AG09319 (cell line): ENCODE measurements at regions not wholly inside any gene's neighbourhood (a gene's known extent, or its start where the extent isn't known, plus 50 kb on each side); places are given as distances from the start of the nearest gene placed in this dataset.

Experiments
- DNase-seq: peaks from one replicate; pipeline ENCODE4 v3.0.0-alpha.2; 2010; ENCODE audit warnings: low read depth; ENCODE audit errors: extremely low read depth
- TF ChIP-seq, protein P1 (sequence below): IDR thresholded peaks from 2 replicates; pipeline ENCODE4 v1.5.1; 2011; ENCODE audit warnings: low read depth, mild to moderate bottlenecking, inconsistent platforms, low read length, moderate library complexity

DNA sequence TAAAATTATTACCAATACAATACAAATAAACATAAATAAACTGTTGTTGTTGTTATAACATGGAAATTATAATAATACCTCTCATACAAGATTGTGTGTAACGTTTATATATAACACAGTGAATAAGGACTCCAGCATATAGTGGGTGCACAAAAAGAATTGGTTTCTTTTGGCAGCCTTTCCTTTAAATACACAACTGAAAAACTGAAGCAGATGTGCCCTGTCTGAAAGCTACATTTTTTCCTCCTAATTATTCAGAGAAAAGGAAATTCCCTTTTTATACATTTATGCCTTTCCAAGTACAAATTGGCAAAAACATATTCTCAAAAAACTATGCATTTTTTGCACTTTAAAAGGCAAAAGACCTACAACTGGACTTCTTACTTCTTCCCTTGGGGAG lies 928.9 kb upstream of the NR2F2 start:
- TF ChIP-seq, protein P1, sequence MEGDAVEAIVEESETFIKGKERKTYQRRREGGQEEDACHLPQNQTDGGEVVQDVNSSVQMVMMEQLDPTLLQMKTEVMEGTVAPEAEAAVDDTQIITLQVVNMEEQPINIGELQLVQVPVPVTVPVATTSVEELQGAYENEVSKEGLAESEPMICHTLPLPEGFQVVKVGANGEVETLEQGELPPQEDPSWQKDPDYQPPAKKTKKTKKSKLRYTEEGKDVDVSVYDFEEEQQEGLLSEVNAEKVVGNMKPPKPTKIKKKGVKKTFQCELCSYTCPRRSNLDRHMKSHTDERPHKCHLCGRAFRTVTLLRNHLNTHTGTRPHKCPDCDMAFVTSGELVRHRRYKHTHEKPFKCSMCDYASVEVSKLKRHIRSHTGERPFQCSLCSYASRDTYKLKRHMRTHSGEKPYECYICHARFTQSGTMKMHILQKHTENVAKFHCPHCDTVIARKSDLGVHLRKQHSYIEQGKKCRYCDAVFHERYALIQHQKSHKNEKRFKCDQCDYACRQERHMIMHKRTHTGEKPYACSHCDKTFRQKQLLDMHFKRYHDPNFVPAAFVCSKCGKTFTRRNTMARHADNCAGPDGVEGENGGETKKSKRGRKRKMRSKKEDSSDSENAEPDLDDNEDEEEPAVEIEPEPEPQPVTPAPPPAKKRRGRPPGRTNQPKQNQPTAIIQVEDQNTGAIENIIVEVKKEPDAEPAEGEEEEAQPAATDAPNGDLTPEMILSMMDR = no peak

DNA sequence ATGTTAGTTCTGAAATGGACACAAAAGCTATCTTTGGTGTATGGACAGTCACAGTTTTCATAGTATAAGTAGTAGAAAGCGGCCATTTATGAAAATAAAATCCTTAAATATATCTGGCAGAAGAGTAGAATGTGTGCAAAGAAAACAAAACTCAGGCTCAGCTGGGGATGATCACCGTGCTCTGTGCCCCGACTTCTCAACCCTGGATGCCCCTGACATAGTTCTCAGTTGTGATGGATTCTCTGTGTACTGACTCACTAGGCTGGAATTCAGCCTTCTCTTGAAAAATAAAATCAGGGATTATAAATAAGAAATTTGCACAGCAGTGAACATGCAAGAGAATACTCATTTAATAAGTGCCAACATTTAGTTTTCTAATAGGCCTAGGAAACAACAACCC lies 925.1 kb upstream of the NR2F2 start:
- TF ChIP-seq, protein P1 = no peak
- DNase-seq = no peak

More for the DNA sequence above, 928.9 kb upstream of the NR2F2 start:
- DNase-seq = no peak

DNA sequence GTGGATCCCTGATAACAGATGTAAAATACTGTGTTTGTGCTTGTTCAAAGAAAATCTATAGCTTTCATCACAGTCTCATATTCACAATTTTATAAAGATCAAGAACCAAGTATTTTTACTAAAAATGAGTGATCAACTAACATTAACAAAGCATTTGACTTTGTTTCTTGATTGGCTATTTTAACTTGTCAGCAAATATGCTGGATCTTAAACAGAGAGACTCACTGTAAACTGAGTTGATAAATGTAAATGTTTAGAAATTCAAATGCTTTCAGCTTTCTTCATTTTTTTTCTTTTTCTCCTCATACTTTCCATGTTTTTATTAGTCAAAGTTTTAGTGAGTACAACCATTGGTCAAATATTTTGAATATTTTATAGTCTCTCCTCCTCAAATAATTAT lies 923.0 kb upstream of the NR2F2 start:
- TF ChIP-seq, protein P1 = no peak
- DNase-seq = no peak

DNA sequence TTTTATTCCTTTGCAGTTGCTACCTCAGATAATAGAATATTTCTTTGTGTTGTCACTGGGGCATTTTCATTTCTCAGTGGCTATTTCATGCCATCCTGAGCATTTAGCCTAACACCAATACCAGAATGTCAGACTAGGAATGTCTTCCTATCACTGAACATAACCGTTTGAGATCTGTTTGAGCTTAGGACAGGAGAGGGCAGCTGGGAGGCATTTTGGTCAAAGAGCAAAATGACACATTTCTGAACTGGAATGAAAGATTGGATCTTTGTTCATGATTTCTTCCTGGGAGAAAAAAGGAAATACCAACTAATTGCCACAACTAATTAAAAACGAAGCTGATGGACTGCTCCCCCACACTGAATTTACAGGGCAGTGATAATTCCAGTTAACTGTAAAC lies 921.3 kb upstream of the NR2F2 start:
- no peak for DNase-seq
- TF ChIP-seq, protein P1 = no peak

DNA sequence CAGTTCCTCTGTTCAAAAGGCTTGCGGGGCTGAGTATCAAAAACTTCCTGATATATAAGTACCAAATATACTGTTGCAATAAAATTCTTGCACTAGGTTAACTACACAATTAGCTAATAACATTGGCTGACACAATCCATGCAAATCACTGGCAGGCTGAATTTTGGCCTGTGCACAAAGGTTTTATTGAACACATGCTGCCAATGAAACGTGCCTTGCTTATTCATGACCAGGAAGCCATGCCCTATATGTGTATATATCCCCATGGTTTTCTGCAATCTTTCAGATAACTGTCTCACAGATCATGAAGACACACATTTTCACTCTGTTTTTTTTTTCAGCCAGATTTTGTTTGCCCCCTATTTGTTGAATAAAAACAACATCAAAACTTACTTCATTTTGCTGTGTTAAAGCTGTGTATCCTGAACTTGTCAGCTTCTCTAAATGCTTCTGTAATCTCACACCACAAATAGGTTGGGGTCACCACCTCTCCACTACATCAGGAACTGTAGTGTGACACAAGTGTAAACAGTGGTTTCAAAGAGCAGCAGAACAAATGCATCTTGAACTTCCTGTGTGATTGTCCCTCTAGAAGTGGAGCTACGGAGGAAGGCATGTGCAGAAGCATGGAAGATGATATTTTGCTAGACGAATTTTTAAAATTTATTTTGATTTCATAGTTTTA lies 920.7 kb upstream of the NR2F2 start:
- TF ChIP-seq, protein P1 = no peak
- DNase-seq = no peak

DNA sequence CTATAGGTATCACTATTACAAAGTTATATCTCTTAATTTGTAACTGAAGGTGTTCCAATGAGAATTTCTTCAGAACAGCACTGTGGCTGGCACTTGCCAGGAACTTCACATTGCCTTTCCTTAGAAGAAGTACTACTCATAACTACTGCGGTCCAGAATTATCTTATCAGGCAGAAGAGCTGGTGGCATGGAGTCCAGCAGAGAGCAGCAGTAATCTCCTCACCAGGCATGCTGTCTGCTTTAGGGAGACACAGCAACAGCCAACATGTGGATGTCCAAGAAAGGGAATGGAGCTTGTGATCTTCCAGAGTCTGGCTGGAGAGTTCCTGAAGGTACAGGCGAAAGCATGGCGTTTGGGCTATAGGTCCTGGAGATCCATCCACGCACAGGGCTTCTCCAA lies 919.7 kb upstream of the NR2F2 start:
- no peak for DNase-seq
- TF ChIP-seq, protein P1 = no peak

DNA sequence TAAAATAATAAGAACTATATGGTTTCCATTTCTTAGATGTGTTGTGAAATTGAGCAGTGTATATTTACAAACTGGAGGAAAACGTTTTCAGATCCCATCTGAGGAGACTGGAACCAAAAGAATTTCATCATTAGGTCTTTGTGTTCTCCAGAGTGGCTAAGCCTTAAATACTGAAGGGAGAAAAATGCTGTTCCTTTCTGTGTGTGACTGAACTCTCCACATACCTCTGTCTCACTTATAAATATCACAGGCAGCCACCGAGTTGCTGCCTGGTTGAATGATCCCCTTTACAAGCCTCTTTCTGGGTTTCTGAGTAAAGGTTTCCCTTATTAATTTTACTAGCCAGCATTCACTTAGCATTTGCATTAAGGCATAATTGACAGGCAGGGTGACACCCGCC lies 913.9 kb upstream of the NR2F2 start:
- DNase-seq = no peak
- TF ChIP-seq, protein P1 = no peak
